Stimulated activated CD4-positive, alpha-beta T cell treated with anti-CD3 and anti-CD28 coated beads, Interleukin-4, amount 100 ng/mL, for 1 hour (primary cell): ENCODE measurements at regions not wholly inside any gene's neighbourhood (a gene's known extent, or its start where the extent isn't known, plus 50 kb on each side); places are given as distances from the start of the nearest gene placed in this dataset.
"Not testable (repeated sequence)": the region's sequence is repeated elsewhere in the genome, so short reads cannot be mapped to it uniquely, and the experiment has no call there.

Experiments used
- DNase-seq: peaks from one replicate; pipeline ENCODE4 v3.0.0-alpha.2; 2020

DNA sequence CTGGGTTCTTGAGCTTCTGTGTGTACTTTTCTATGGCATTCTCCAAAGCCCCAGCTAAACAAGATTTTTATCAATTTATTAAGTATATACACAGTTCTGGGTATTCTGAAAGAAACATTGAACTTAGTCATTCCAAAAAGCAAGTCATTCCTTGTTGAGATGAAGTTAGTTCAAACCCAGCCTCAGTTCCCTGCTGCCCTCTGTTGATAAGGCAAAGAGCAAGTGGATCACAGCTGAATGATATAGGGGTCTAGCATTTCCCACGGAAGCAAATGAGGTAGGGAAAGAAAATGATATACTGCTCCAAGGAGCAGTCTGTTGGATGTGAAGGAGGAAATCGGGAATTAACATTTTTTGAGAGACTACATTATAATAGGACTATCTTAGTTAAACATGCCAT is 841.8 kb upstream of the TENM4 start:
- no peak for DNase-seq

DNA sequence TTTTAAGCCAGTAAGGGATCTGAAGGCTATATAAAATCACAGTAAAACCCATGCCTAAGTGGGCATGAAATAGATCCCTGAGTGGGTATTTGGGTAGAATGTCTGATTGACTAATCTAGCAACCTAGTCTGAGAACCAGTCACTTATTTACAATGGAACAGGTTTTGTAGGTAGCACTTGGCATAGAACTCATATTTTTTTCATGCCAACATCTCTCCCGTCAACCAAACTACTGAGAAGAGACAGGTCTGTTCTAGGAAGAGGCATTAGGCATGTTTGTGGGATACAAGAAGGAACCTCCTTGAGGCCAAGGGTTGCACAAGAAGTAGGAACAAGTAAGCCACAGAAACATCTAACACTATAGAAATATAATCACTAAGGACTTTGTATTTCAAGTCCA is 840.4 kb upstream of the TENM4 start:
- no peak for DNase-seq

DNA sequence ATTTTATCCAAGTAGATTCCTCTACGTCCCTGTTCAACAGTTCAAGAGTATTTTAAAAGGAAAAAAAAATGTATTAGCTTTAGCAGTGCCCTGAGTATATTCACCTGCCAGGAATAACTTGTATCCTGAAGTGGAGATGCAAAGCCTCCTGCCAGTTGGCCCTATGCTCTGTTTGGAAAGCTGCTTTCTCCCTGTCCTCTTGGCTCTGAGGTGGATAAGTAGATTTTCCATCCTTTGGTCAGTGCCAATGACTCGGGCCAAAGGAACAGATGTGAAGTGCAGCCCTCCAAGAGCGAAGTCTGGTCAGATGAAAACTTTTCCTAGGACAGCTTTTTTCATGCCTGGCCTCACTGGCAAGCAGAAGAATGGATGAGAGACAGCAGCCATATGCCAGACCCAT is 839.9 kb upstream of the TENM4 start:
- no peak for DNase-seq

GRCh38 chr11:80261776-80262175 is 820.9 kb upstream of the TENM4 start:
- no peak for DNase-seq

- DNase-seq, result not testable (repeated sequence)
Measured at GRCh38 chr11:80257319-80258015, 816.6 kb upstream of the TENM4 start.

DNA sequence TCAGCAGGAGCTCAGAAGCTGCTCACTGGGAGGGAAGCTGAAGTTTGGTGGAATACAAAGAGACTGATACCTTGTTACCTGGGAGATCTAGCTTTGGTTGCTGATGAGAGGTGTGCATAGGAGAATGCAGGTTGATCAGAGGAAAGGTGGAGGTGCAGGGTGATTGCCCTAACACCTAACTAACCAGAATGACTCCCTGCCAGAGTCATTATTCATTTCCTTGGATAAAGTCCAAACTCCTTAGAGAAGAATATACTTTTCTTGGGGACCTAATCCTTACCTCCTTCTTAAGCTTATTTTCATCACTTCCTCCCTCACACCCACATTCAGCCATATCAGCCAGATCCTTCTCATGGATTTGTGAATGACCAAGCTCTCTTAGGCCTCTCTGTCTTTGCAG is 814.2 kb upstream of the TENM4 start:
- DNase-seq, result no peak

DNA sequence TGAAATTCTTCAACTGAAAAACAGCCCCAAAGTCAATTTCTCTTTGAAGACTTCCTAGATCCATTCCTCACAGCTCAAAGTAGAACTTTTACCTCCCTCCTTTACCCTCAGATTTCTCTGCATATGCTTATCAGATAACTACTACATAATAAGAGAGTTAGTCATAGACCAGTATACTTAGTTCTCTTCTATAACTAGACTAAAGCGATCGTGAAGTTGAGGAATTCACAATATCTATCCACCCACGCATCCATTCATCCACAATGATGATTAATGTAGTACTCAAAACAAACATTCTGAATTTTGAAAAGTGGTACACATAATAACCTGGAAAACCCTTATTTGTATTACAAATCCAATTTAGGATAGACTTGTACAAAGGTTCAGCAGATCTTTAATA is 800.9 kb upstream of the TENM4 start:
- DNase-seq, result no peak

DNA sequence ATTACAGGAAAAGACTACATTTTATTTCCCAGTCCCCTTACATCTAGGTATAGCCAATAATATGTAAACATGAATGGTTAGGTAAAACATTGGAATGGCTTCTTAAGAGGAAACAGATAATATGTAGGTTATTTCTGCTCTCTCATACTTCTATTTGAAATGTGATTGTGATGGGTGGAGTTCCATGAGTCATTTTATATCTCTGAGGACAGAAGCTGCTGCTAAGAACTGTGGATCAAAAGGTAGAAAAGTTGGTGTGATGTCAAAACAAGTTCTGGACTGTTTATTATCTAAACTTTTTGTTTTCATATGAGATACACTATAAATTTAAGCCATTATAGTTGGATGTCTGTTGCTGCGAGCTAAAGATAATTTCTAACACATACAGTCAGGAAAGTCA is 799.4 kb upstream of the TENM4 start:
- no peak for DNase-seq

- DNase-seq, result no peak
Measured at GRCh38 chr11:80239217-80239616, 798.4 kb upstream of the TENM4 start.

GRCh38 chr11:80227915-80228314 is 787.1 kb upstream of the TENM4 start:
- no peak for DNase-seq

DNA sequence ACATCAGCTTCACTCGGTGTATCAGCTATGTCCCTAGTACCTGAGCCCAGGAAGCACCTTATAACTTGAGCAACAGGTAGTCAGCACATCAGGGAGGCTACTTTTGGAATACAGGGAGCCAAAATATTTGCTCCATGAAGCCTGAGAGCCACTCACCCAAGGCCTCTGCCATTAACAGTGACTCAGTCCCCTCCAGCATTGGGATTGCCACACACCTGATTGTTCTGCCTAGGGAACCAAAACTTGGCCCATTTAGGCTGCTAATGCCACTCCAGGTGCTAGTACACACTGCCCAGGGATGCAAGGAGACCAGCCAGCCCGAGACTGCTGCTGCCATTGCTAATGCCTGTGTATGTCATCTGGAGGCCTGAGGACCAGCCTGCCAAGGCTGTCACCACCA is 773.6 kb upstream of the TENM4 start:
- DNase-seq, result no peak

GRCh38 chr11:80211673-80212072 is 770.8 kb upstream of the TENM4 start:
- DNase-seq, result no peak

DNA sequence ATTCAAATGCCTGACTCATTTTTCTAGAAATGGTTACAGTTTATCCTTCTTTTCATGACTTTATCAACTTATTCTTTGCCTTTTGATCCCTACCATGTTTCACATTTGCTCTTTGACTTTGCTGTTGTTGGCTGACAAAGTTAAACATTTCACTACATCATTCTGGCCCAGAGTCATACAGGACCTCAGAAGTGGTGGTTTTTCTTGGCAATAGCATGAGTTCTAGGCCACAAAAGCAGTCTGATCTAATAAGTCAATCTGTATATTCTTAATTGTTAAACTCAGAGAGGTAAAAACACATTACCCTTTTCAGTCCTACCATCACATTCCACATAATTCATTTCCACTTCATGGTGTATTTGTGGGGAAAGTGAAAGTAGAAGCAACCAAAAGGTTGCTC is 763.2 kb upstream of the TENM4 start:
- no peak for DNase-seq

GRCh38 chr11:80196932-80197554 is 756.2 kb upstream of the TENM4 start:
- no peak for DNase-seq

GRCh38 chr11:80196041-80196440 is 755.2 kb upstream of the TENM4 start:
- DNase-seq, result no peak

- no peak for DNase-seq
Measured at GRCh38 chr11:80194625-80195024, 753.8 kb upstream of the TENM4 start.

GRCh38 chr11:80194016-80194415 is 753.2 kb upstream of the TENM4 start:
- DNase-seq, result no peak

DNA sequence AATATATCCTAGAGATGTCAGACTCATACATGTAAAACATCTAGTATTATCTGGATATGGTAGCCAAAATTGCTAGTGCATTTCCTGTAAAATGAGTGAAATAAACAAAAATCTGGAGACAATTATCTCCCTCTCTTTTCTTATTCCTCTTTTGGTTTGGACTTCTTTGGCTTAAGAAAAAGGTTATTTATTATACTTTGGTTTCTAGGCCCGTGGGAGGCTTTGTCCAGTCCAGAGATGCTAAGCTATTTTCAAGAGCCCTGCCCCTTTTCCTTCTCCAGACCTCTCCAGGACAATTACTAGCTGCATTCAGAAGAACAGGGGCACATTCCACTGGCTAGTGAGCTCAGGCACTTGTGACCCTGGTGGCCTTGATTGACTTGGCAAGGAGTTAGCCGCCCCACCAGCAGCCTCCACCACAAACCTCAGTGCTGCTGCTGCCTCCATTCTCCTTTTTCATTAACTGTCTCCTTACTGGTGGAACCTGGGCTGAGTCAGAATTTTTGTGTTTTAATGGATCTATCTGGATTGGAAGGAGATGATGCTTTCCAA is 747.3 kb upstream of the TENM4 start:
- no peak for DNase-seq

- DNase-seq, result no peak
Measured at GRCh38 chr11:80186692-80187091, 745.9 kb upstream of the TENM4 start.

GRCh38 chr11:80182901-80183300 is 742.1 kb upstream of the TENM4 start:
- no peak for DNase-seq

DNA sequence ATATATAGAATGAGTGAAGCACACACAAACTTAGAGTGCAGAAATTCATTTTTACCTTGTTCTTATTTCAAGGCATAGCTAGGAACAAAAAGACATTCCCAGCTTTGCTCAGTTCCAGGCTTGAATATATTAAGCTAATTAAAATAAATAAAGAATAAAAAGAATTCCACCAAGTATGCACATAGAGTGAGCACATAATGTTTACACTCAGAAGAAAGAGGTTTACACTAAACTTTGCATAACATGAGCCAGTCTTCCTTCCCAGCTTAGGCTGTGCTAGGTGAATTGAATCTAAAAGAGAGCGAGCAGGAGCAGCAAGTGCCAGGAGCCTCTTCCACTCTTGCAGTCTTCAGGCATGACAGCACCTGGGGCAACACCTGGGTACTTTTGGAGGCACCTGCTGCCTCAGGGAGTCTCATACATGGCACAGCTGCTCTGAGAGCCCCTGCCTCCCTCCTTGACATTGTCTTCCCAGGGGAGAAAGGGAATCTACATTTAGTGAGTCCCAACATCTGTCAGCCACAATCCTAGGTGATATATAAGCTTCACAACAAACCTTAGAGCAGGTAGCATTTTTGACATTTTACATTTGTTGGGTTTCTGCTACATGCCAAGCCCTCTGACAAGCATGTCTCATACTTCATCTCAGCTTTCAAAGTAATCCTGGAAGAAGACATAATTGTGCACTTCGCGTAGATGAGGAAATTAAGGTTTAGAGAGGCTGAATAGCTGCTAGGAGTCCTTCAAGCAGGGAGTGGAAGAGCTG is 732.7 kb upstream of the TENM4 start:
- DNase-seq, result no peak

GRCh38 chr11:80168796-80169195 is 728.0 kb upstream of the TENM4 start:
- DNase-seq, result no peak

- DNase-seq, result no peak
Measured at GRCh38 chr11:80167766-80168165, 726.9 kb upstream of the TENM4 start.

DNA sequence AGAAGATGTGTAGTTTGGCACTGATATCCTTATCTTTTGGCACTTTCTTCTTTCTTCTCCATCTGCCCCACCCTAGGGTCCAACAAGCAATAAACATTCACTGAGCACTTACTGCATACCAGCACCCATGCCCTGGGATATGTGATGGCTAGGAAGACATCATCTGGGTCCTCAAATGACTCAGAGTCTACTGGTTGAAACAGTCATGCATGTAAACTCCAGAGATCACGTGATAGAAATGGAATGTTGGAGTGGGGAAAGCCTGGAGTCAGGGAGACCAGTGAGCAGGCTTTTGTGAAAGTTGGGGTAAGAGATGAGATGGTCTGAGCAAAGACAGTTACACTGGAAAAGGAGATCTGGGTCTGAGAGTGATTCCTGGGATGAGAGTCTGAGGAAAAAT is 724.9 kb upstream of the TENM4 start:
- DNase-seq, result no peak
